ENCODE measurements at regions not wholly inside any gene's neighbourhood (a gene's known extent, or its start where the extent isn't known, plus 50 kb on each side); places are given as distances from the start of the nearest gene placed in this dataset.

GRCh38 chr9:13395156-13395555 lies 115.7 kb upstream of the MPDZ start:
- H3K9me3 Mint-ChIP-seq, result peaks cover 14 to 28% of the 10 kb centered on the region in 2 donors
- Histone ChIP-seq H3K4me3 (ENCODE audit: low read length) (no peak overlapping the region), H3K36me3 (ENCODE audit: control insufficient read depth, insufficient read depth, low read length) (no peaks in the 10 kb centered on the region), H3K4me1 (ENCODE audit: control insufficient read depth, insufficient read depth, low read length) (no peaks in the 10 kb centered on the region), H3K27me3 (ENCODE audit: control insufficient read depth, insufficient read depth, low read length) (no peaks in the 10 kb centered on the region), H3K27ac (ENCODE audit: low read length) (no peak overlapping the region), H3K9me3 (ENCODE audit: control insufficient read depth, insufficient read depth, low read length) (no peaks in the 10 kb centered on the region)
- H3K27ac Mint-ChIP-seq, result no peak overlapping the region
- H3K27me3 Mint-ChIP-seq (ENCODE audit: low read depth in 2 of 2), result no peaks in the 10 kb centered on the region
- intact Hi-C loops (cut with micrococcal nuclease), result no loop called here
- H3K4me3 Mint-ChIP-seq, result no peak overlapping the region
- no peak for TF ChIP-seq CTCF (IDR thresholded peaks at IDR 0.05)
- DNase-seq (no peak), ATAC-seq (no peak)
- peaks cover 9% of the 10 kb centered on the region for H3K36me3 Mint-ChIP-seq
- H3K4me1 Mint-ChIP-seq, result no peaks in the 10 kb centered on the region

- Histone ChIP-seq H3K27ac (ENCODE audit: low read length) (no peak overlapping the region), H3K4me1 (ENCODE audit: control insufficient read depth, insufficient read depth, low read length) (no peaks in the 10 kb centered on the region), H3K36me3 (ENCODE audit: control insufficient read depth, insufficient read depth, low read length) (no peaks in the 10 kb centered on the region), H3K9me3 (ENCODE audit: control insufficient read depth, insufficient read depth, low read length) (peaks cover 10% of the 10 kb centered on the region), H3K27me3 (ENCODE audit: control insufficient read depth, insufficient read depth, low read length) (no peaks in the 10 kb centered on the region), H3K4me3 (ENCODE audit: low read length) (no peak overlapping the region)
- no peak overlapping the region for H3K4me3 Mint-ChIP-seq
- peaks cover 23 to 37% of the 10 kb centered on the region in 2 donors for H3K9me3 Mint-ChIP-seq
- TF ChIP-seq CTCF (IDR thresholded peaks at IDR 0.05), result no peak
- H3K27ac Mint-ChIP-seq, result no peak overlapping the region
- no CpG with 5 or more reads among the region's 1 CpG for WGBS (ENCODE audit: insufficient coverage)
- ATAC-seq (no peak), DNase-seq (no peak)
- no peaks in the 10 kb centered on the region for H3K27me3 Mint-ChIP-seq (ENCODE audit: low read depth in 2 of 2)
- intact Hi-C loops (cut with micrococcal nuclease), result no loop called here
- no peaks in the 10 kb centered on the region for H3K4me1 Mint-ChIP-seq
- H3K36me3 Mint-ChIP-seq, result peaks cover 9% of the 10 kb centered on the region
Measured at GRCh38 chr9:13388157-13388556, 108.7 kb upstream of the MPDZ start.

- H3K4me3 Mint-ChIP-seq, result no peak overlapping the region
- H3K9me3 ChIP-seq (ENCODE audit: control insufficient read depth, insufficient read depth, low read length), result peaks cover 10% of the 10 kb centered on the region
- H3K4me1 ChIP-seq (ENCODE audit: control insufficient read depth, insufficient read depth, low read length), result no peaks in the 10 kb centered on the region
- no peak for TF ChIP-seq CTCF (IDR thresholded peaks at IDR 0.05)
- peaks cover 22 to 34% of the 10 kb centered on the region in 2 donors for H3K9me3 Mint-ChIP-seq
- peaks cover 9% of the 10 kb centered on the region for H3K36me3 Mint-ChIP-seq
- ATAC-seq, result no peak
- no peak for DNase-seq
- H3K27me3 Mint-ChIP-seq (ENCODE audit: low read depth in 2 of 2), result no peaks in the 10 kb centered on the region
- no peak overlapping the region for H3K27ac ChIP-seq (ENCODE audit: low read length)
- no peak overlapping the region for H3K4me3 ChIP-seq (ENCODE audit: low read length)
- 78% methylated on average over 1 of the region's 3 CpGs for WGBS (ENCODE audit: insufficient coverage)
- H3K36me3 ChIP-seq (ENCODE audit: control insufficient read depth, insufficient read depth, low read length), result no peaks in the 10 kb centered on the region
- H3K27me3 ChIP-seq (ENCODE audit: control insufficient read depth, insufficient read depth, low read length), result no peaks in the 10 kb centered on the region
- H3K4me1 Mint-ChIP-seq, result no peaks in the 10 kb centered on the region
- intact Hi-C loops (cut with micrococcal nuclease), result no loop called here
- no peak overlapping the region for H3K27ac Mint-ChIP-seq
Measured at GRCh38 chr9:13387734-13388067, 108.2 kb upstream of the MPDZ start.

- no peaks in the 10 kb centered on the region for H3K4me1 ChIP-seq (ENCODE audit: control insufficient read depth, insufficient read depth, low read length)
- no peak for TF ChIP-seq CTCF (IDR thresholded peaks at IDR 0.05)
- Mint-ChIP-seq H3K9me3 (peaks cover 22 to 30% of the 10 kb centered on the region in 2 donors), H3K36me3 (peaks cover 9% of the 10 kb centered on the region), H3K4me3 (no peak overlapping the region), H3K4me1 (no peaks in the 10 kb centered on the region), H3K27ac (no peak overlapping the region), H3K27me3 (ENCODE audit: low read depth in 2 of 2) (no peaks in the 10 kb centered on the region)
- no peaks in the 10 kb centered on the region for H3K36me3 ChIP-seq (ENCODE audit: control insufficient read depth, insufficient read depth, low read length)
- intact Hi-C loops (cut with micrococcal nuclease), result no loop called here
- H3K9me3 ChIP-seq (ENCODE audit: control insufficient read depth, insufficient read depth, low read length), result peaks cover 10% of the 10 kb centered on the region
- WGBS (ENCODE audit: insufficient coverage), result 70% methylated on average over 3 of the region's 4 CpGs
- no peak for DNase-seq
- no peak for ATAC-seq
- H3K27ac ChIP-seq (ENCODE audit: low read length), result no peak overlapping the region
- H3K4me3 ChIP-seq (ENCODE audit: low read length), result no peak overlapping the region
- H3K27me3 ChIP-seq (ENCODE audit: control insufficient read depth, insufficient read depth, low read length), result no peaks in the 10 kb centered on the region
Measured at GRCh38 chr9:13386935-13387733, 107.6 kb upstream of the MPDZ start.

Data from natural killer cell (primary cell).